ENCODE measurements at regions not wholly inside any gene's neighbourhood (a gene's known extent, or its start where the extent isn't known, plus 50 kb on each side); places are given as distances from the start of the nearest gene placed in this dataset.
"Not testable (repeated sequence)": the region's sequence is repeated elsewhere in the genome, so short reads cannot be mapped to it uniquely, and the experiment has no call there.

DNA sequence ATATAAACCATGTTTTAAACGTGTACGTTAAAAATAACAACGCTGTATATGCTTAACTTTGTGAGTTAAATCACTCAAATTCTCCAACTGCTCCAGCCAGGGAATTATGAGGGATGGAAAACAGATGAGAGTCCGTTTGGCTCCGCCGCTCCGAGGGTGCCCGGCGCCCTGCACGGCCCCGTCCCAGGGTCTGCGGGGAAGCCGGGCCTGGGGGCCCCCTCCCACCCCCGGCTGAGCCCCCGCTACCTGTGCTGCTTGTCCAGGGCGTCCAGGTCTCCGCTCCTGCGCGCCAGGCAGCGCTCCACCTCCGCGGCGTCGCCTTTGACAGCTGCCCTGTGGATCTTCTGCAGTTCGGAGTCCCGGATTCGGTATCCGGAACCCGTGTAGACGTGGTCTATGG is 415.5 kb downstream of the FOXD4L4 start:
- TF ChIP-seq, protein P1, sequence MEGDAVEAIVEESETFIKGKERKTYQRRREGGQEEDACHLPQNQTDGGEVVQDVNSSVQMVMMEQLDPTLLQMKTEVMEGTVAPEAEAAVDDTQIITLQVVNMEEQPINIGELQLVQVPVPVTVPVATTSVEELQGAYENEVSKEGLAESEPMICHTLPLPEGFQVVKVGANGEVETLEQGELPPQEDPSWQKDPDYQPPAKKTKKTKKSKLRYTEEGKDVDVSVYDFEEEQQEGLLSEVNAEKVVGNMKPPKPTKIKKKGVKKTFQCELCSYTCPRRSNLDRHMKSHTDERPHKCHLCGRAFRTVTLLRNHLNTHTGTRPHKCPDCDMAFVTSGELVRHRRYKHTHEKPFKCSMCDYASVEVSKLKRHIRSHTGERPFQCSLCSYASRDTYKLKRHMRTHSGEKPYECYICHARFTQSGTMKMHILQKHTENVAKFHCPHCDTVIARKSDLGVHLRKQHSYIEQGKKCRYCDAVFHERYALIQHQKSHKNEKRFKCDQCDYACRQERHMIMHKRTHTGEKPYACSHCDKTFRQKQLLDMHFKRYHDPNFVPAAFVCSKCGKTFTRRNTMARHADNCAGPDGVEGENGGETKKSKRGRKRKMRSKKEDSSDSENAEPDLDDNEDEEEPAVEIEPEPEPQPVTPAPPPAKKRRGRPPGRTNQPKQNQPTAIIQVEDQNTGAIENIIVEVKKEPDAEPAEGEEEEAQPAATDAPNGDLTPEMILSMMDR (IDR thresholded peaks at IDR 0.05; ENCODE audit: borderline replicate concordance, extremely low read depth, low read length, poor library complexity, severe bottlenecking): not testable (repeated sequence)
- not testable (repeated sequence) for TF ChIP-seq EZH2 (IDR thresholded peaks at IDR 0.05; ENCODE audit: borderline replicate concordance, low read depth, low read length, severe bottlenecking)
